ENCODE measurements at regions not wholly inside any gene's neighbourhood (a gene's known extent, or its start where the extent isn't known, plus 50 kb on each side); places are given as distances from the start of the nearest gene placed in this dataset.

DNA sequence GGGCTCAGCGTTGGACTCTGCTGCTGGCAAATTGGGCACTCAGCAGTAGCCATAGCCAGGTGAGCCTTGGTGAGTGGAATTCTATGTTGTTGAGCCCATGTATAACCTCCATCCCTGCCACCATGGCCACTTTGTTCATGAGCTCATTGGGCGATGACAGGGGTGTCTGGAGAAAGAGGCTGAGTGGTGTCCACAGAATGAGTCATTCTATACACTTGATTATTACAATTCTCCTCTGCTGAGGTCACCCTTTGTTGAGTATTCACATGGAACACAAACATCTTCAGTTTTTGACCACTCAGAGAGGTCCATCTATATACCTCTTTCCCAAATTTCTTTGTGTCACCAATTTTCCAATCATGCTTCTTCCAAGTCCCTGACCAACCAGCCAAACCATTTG is 1341.7 kb downstream of the PCDH7 start:
- TF ChIP-seq CTCF (conservative IDR thresholded peaks at IDR 0.05; ENCODE audit: low read length): no peak
- TF ChIP-seq EZH2phosphoT487 (IDR thresholded peaks at IDR 0.05; ENCODE audit: borderline replicate concordance, low read depth, low read length): no peak
